HG02870 (cell line): ENCODE measurements at regions not wholly inside any gene's neighbourhood (a gene's known extent, or its start where the extent isn't known, plus 50 kb on each side); places are given as distances from the start of the nearest gene placed in this dataset.
A peak's percentile ranks its signal among the peaks of the same experiment; 100 is the strongest.

ENCODE experiments used
- ATAC-seq: cut with Tn5 transposase; IDR thresholded peaks from one replicate; pipeline ENCODE4 v1.9.1; 2021; ENCODE audit warnings: mild to moderate bottlenecking, moderate library complexity; ENCODE audit not compliant: unreplicated experiment

- ATAC-seq, result no peak
Observed at GRCh38 chr4:182142176-182143085, 100.8 kb upstream of the TENM3 start.

- ATAC-seq, result no peak
Observed at GRCh38 chr4:182143086-182143821, 99.9 kb upstream of the TENM3 start.

GRCh38 chr4:182143822-182144625, 99.2 kb upstream of the TENM3 start:
- ATAC-seq, result peak; percentile 31

GRCh38 chr4:182144626-182145333, 98.4 kb upstream of the TENM3 start:
- ATAC-seq, result peak; percentile 49

- no peak for ATAC-seq
Observed at GRCh38 chr4:182145334-182145905, 97.8 kb upstream of the TENM3 start.

GRCh38 chr4:182147391-182147790, 95.8 kb upstream of the TENM3 start:
- ATAC-seq, result no peak

GRCh38 chr4:182150645-182151044, 92.6 kb upstream of the TENM3 start:
- no peak for ATAC-seq

GRCh38 chr4:182155806-182156205, 87.4 kb upstream of the TENM3 start:
- ATAC-seq, result no peak

GRCh38 chr4:182163180-182163579, 80.0 kb upstream of the TENM3 start:
- no peak for ATAC-seq

GRCh38 chr4:182169572-182169971, 73.6 kb upstream of the TENM3 start:
- no peak for ATAC-seq

- ATAC-seq, result no peak
Observed at GRCh38 chr4:182169987-182170386, 73.2 kb upstream of the TENM3 start.

GRCh38 chr4:182170417-182170935, 72.7 kb upstream of the TENM3 start:
- ATAC-seq, result no peak

GRCh38 chr4:182174979-182175378, 68.2 kb upstream of the TENM3 start:
- ATAC-seq, result no peak

- no peak for ATAC-seq
Observed at GRCh38 chr4:182175788-182176519, 67.2 kb upstream of the TENM3 start.

- no peak for ATAC-seq
Observed at GRCh38 chr4:182177166-182177565, 66.0 kb upstream of the TENM3 start.

GRCh38 chr4:182179105-182179504, 64.1 kb upstream of the TENM3 start:
- ATAC-seq, result no peak

- ATAC-seq, result no peak
Observed at GRCh38 chr4:182179751-182180150, 63.5 kb upstream of the TENM3 start.

GRCh38 chr4:182185491-182185890, 57.7 kb upstream of the TENM3 start:
- ATAC-seq, result no peak

GRCh38 chr4:182187674-182188073, 55.5 kb upstream of the TENM3 start:
- ATAC-seq, result no peak
